Ishikawa (cell line): ENCODE measurements at regions not wholly inside any gene's neighbourhood (a gene's known extent, or its start where the extent isn't known, plus 50 kb on each side); places are given as distances from the start of the nearest gene placed in this dataset.

Experiments
- CREB1 ChIP-seq: IDR thresholded peaks from 2 replicates; pipeline ENCODE4 v1.6.1; 2012; ENCODE audit warnings: low read depth
- EGR1 ChIP-seq: IDR thresholded peaks from 2 replicates; pipeline ENCODE4 v1.6.1; 2012
- EP300 ChIP-seq: IDR thresholded peaks from 2 replicates; pipeline ENCODE4 v1.6.1; 2012; ENCODE audit warnings: borderline replicate concordance
- FOXM1 ChIP-seq: IDR thresholded peaks from 2 replicates; pipeline ENCODE4 v1.6.1; 2012; ENCODE audit warnings: low read depth, borderline replicate concordance
- MAX ChIP-seq: IDR thresholded peaks from 2 replicates; pipeline ENCODE4 v1.6.1; 2012
- RAD21 ChIP-seq: IDR thresholded peaks from 2 replicates; pipeline ENCODE4 v1.6.1; 2012; ENCODE audit warnings: low read depth
- TAF1 ChIP-seq: IDR thresholded peaks from 2 replicates; pipeline ENCODE4 v1.6.1; 2012; ENCODE audit warnings: low read depth, mild to moderate bottlenecking
- TEAD4 ChIP-seq: IDR thresholded peaks from 2 replicates; pipeline ENCODE4 v1.6.1; 2012
- ZBTB7A ChIP-seq: IDR thresholded peaks from 2 replicates; pipeline ENCODE4 v1.6.1; 2012; ENCODE audit warnings: low read depth
- TF ChIP-seq, protein P1 (sequence below): IDR thresholded peaks from 2 replicates; pipeline ENCODE4 v1.6.1; 2012; ENCODE audit warnings: low read depth, mild to moderate bottlenecking

DNA sequence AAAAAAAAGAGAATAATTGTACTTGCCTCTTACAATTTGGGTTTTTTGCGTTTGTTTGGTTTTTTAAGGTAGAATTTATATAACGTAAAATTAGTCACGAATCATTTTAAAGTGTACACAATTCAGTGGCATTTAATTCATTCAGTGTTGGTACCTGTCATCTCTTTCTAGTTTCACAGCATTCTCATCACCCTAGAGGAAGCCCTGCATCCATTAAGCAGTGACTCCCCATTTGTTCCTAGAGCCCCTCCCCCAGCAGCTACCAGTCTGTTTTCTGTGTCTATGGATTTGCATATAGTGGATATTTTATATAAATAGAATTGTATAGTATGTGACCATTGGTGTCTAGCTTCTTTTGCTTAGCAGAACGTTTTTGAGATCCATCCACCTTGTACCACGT, 233.2 kb upstream of the FMN2 start:
- TF ChIP-seq EGR1 (no peak), TAF1 (no peak), EP300 (no peak), TEAD4 (no peak), RAD21 (no peak), MAX (no peak), FOXM1 (no peak), ZBTB7A (no peak), CREB1 (no peak)
- TF ChIP-seq, protein P1, sequence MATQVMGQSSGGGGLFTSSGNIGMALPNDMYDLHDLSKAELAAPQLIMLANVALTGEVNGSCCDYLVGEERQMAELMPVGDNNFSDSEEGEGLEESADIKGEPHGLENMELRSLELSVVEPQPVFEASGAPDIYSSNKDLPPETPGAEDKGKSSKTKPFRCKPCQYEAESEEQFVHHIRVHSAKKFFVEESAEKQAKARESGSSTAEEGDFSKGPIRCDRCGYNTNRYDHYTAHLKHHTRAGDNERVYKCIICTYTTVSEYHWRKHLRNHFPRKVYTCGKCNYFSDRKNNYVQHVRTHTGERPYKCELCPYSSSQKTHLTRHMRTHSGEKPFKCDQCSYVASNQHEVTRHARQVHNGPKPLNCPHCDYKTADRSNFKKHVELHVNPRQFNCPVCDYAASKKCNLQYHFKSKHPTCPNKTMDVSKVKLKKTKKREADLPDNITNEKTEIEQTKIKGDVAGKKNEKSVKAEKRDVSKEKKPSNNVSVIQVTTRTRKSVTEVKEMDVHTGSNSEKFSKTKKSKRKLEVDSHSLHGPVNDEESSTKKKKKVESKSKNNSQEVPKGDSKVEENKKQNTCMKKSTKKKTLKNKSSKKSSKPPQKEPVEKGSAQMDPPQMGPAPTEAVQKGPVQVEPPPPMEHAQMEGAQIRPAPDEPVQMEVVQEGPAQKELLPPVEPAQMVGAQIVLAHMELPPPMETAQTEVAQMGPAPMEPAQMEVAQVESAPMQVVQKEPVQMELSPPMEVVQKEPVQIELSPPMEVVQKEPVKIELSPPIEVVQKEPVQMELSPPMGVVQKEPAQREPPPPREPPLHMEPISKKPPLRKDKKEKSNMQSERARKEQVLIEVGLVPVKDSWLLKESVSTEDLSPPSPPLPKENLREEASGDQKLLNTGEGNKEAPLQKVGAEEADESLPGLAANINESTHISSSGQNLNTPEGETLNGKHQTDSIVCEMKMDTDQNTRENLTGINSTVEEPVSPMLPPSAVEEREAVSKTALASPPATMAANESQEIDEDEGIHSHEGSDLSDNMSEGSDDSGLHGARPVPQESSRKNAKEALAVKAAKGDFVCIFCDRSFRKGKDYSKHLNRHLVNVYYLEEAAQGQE, result no peak
